ENCODE measurements at regions not wholly inside any gene's neighbourhood (a gene's known extent, or its start where the extent isn't known, plus 50 kb on each side); places are given as distances from the start of the nearest gene placed in this dataset.
"Not testable (repeated sequence)": the region's sequence is repeated elsewhere in the genome, so short reads cannot be mapped to it uniquely, and the experiment has no call there.

DNA sequence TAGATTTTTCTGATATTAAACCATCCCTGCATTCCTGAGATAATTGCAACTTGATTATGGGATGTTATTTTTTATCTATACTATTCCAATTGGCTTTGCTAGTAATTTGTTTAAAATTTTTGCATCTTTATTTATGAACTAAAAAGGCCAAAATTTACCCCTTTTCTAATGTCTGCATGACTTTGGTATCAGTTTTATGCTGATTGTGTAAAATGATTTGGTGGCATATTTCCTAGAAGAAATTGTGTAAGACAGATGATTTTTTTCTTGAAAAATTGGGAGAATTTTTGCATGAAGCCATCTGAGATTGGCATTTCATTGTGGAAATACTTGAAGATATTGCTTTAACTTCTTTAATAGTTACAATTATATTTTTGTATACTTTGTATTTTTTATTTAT lies 183.8 kb upstream of the TBL1XR1 start:
- Histone ChIP-seq H3K9me3 (ENCODE audit: control insufficient read depth in 1 of 2, low read length in 2 of 2) (no peaks in the 10 kb centered on the region), H3K36me3 (ENCODE audit: control insufficient read depth in 1 of 2, insufficient read depth in 2 of 2, low read length in 2 of 2) (no peaks in the 10 kb centered on the region), H3K27ac (ENCODE audit: low read depth, low read length) (no peak overlapping the region), H3K4me3 (ENCODE audit: low read depth in 1 of 2, low read length in 2 of 2) (no peak overlapping the region), H3K9ac (ENCODE audit: low read depth in 1 of 2, low read length in 2 of 2) (no peak overlapping the region), H3K4me1 (ENCODE audit: control insufficient read depth in 1 of 2, insufficient read depth in 2 of 2, low read length in 2 of 2) (no peaks in the 10 kb centered on the region), H3K27me3 (ENCODE audit: control insufficient read depth in 1 of 2, insufficient read depth in 2 of 2, low read length in 2 of 2) (no peaks in the 10 kb centered on the region)

DNA sequence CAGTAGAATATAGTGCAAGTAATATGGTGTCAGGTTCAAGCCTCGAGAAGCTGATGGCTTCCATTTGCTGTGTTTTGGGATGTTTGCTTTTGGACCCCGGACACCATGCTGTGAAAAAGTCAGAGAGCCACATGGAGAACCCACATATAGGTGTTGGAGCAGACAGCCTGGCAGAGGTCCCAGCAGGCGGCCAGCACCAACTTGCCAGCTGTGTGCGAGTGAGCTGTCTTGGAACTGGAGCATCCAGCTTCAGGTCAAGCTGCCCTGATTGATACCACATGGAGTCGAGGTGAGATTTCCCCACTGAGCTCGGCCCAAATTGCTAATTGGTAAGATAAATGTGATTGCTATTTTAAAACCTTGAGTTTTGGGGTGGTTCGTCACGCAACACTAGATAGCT lies 185.7 kb upstream of the TBL1XR1 start:
- no peak overlapping the region for H3K27ac ChIP-seq (ENCODE audit: low read depth, low read length)
- no peaks in the 10 kb centered on the region for H3K9me3 ChIP-seq (ENCODE audit: control insufficient read depth in 1 of 2, low read length in 2 of 2)
- no peak overlapping the region for H3K4me3 ChIP-seq (ENCODE audit: low read depth in 1 of 2, low read length in 2 of 2)
- no peaks in the 10 kb centered on the region for H3K27me3 ChIP-seq (ENCODE audit: control insufficient read depth in 1 of 2, insufficient read depth in 2 of 2, low read length in 2 of 2)
- H3K9ac ChIP-seq (ENCODE audit: low read depth in 1 of 2, low read length in 2 of 2), result no peak overlapping the region
- no peaks in the 10 kb centered on the region for H3K4me1 ChIP-seq (ENCODE audit: control insufficient read depth in 1 of 2, insufficient read depth in 2 of 2, low read length in 2 of 2)
- H3K36me3 ChIP-seq (ENCODE audit: control insufficient read depth in 1 of 2, insufficient read depth in 2 of 2, low read length in 2 of 2), result no peaks in the 10 kb centered on the region

DNA sequence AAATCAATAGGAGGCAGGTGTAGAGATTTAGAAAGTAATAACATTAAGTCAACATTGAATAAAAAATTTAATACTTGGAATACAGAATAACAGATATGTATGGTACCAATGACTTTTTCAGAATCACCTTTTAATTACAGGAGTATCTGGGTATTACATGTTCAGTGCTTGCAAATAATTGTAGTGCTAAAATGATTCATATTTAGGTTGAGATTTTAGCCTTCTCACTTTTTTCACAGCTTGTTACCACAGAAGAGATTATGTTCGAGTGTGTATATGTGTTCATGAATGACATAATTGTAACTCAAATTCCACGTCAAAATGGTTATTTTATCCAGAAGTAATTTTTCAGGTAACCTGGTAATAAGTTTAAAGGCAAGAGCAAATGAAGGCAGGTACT lies 187.9 kb upstream of the TBL1XR1 start:
- no peaks in the 10 kb centered on the region for H3K4me1 ChIP-seq (ENCODE audit: control insufficient read depth in 1 of 2, insufficient read depth in 2 of 2, low read length in 2 of 2)
- no peak overlapping the region for H3K9ac ChIP-seq (ENCODE audit: low read depth in 1 of 2, low read length in 2 of 2)
- no peaks in the 10 kb centered on the region for H3K36me3 ChIP-seq (ENCODE audit: control insufficient read depth in 1 of 2, insufficient read depth in 2 of 2, low read length in 2 of 2)
- H3K27me3 ChIP-seq (ENCODE audit: control insufficient read depth in 1 of 2, insufficient read depth in 2 of 2, low read length in 2 of 2), result no peaks in the 10 kb centered on the region
- no peak overlapping the region for H3K27ac ChIP-seq (ENCODE audit: low read depth, low read length)
- H3K4me3 ChIP-seq (ENCODE audit: low read depth in 1 of 2, low read length in 2 of 2), result no peak overlapping the region
- H3K9me3 ChIP-seq (ENCODE audit: control insufficient read depth in 1 of 2, low read length in 2 of 2), result no peaks in the 10 kb centered on the region

DNA sequence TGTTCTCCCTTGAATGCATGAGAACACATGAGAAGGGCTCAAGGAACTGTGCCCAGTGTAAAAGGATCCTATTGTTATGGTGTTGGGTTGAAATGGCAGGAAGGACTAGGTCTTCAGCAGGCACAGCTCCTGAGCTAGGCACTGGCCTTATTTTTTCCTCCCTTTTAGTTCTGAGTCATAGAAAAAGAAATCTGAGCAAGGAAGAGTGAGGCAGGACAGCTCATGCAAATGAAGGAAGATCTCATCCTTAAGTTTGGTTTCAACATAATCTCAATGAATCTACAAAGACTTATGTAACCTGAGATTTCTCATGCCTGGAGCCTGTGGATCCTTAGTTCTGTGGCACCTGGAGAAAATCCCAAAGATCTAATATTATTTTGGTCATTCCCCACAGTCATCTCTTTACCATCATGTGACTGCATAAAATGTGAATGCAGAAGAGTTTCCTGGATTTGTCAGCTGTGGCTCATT lies 188.6 kb upstream of the TBL1XR1 start:
- H3K27ac ChIP-seq (ENCODE audit: low read depth, low read length), result no peak overlapping the region
- H3K36me3 ChIP-seq (ENCODE audit: control insufficient read depth in 1 of 2, insufficient read depth in 2 of 2, low read length in 2 of 2), result no peaks in the 10 kb centered on the region
- H3K4me3 ChIP-seq (ENCODE audit: low read depth in 1 of 2, low read length in 2 of 2), result no peak overlapping the region
- no peaks in the 10 kb centered on the region for H3K27me3 ChIP-seq (ENCODE audit: control insufficient read depth in 1 of 2, insufficient read depth in 2 of 2, low read length in 2 of 2)
- no peaks in the 10 kb centered on the region for H3K9me3 ChIP-seq (ENCODE audit: control insufficient read depth in 1 of 2, low read length in 2 of 2)
- no peak overlapping the region for H3K9ac ChIP-seq (ENCODE audit: low read depth in 1 of 2, low read length in 2 of 2)
- no peaks in the 10 kb centered on the region for H3K4me1 ChIP-seq (ENCODE audit: control insufficient read depth in 1 of 2, insufficient read depth in 2 of 2, low read length in 2 of 2)

DNA sequence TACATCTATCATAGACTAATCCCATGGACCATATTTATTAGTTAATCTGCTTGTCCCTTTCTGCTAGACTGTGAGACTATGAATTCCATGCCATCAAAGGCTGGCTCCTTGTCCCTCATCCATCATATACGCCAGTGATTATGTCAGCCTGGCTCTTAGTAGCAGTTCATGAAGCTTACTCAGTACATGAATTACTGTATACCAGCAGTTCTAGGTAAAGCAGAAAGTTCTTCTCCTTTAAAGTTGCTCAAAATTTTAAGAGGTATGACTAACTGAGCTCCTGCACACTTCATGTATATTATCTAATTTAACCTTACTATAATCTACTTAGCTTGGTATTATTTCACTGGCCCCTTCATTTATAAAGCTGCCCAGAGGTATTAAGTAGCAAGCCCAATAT lies 190.9 kb upstream of the TBL1XR1 start:
- H3K27ac ChIP-seq (ENCODE audit: low read depth, low read length), result no peak overlapping the region
- no peaks in the 10 kb centered on the region for H3K4me1 ChIP-seq (ENCODE audit: control insufficient read depth in 1 of 2, insufficient read depth in 2 of 2, low read length in 2 of 2)
- no peaks in the 10 kb centered on the region for H3K9me3 ChIP-seq (ENCODE audit: control insufficient read depth in 1 of 2, low read length in 2 of 2)
- H3K27me3 ChIP-seq (ENCODE audit: control insufficient read depth in 1 of 2, insufficient read depth in 2 of 2, low read length in 2 of 2), result no peaks in the 10 kb centered on the region
- no peak overlapping the region for H3K9ac ChIP-seq (ENCODE audit: low read depth in 1 of 2, low read length in 2 of 2)
- no peaks in the 10 kb centered on the region for H3K36me3 ChIP-seq (ENCODE audit: control insufficient read depth in 1 of 2, insufficient read depth in 2 of 2, low read length in 2 of 2)
- no peak overlapping the region for H3K4me3 ChIP-seq (ENCODE audit: low read depth in 1 of 2, low read length in 2 of 2)

DNA sequence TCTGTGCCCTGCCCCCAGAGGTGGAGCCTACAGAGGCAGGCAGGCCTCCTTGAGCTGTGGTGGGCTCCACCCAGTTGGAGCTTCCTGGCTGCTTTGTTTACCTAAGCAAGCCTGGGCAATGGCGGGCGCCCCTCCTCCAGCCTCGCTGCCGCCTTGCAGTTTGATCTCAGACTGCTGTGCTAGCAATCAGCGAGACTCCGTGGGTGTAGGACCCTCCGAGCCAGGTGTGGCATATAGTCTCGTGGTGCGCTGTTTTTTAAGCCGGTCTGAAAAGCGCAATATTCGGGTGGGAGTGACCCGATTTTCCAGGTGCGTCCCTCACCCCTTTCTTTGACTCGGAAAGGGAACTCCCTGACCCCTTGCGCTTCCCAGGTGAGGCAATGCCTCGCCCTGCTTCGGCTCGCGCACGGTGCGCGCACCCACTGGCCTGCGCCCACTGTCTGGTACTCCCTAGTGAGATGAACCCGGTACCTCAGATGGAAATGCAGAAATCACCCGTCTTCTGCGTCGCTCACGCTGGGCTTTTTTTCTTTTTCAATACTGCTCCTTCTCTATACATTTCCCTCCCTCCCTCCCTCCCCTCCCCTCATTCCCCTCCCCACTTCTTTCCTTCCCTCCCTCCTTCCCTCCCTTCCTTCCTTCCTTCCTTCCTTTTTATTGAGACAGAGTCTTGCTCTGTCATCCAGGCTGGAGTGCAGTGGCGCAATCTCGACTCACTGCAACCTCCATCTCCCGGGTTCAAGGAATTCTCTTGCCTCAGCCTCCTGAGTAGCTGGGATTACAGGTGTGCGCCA lies 197.1 kb upstream of the TBL1XR1 start:
- not testable (repeated sequence) for H3K4me1 ChIP-seq (ENCODE audit: control insufficient read depth in 1 of 2, insufficient read depth in 2 of 2, low read length in 2 of 2); H3K9ac ChIP-seq (ENCODE audit: low read depth in 1 of 2, low read length in 2 of 2); H3K9me3 ChIP-seq (ENCODE audit: control insufficient read depth in 1 of 2, low read length in 2 of 2); H3K4me3 ChIP-seq (ENCODE audit: low read depth in 1 of 2, low read length in 2 of 2); H3K27ac ChIP-seq (ENCODE audit: low read depth, low read length); H3K36me3 ChIP-seq (ENCODE audit: control insufficient read depth in 1 of 2, insufficient read depth in 2 of 2, low read length in 2 of 2); H3K27me3 ChIP-seq (ENCODE audit: control insufficient read depth in 1 of 2, insufficient read depth in 2 of 2, low read length in 2 of 2)

DNA sequence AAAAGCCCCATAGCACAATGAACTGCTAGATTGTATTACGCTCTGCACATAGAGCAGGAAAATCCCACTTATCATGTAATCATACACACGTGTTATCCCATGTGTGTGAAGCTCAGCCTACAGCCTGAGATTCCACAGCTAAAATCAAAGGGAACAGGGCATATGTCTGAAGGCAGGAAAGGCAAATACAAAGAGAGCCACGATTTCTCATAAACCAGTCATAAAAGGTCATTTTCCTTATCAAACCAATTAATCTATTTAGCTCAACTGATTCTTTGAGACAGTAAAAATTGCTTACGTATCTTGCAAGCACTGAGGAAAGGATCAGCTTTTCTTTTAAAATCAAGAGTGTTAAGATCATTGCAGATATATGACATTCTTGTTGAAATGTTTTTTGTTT lies 199.5 kb upstream of the TBL1XR1 start:
- H3K4me3 ChIP-seq (ENCODE audit: low read depth in 1 of 2, low read length in 2 of 2), result no peak overlapping the region
- H3K9me3 ChIP-seq (ENCODE audit: control insufficient read depth in 1 of 2, low read length in 2 of 2), result no peaks in the 10 kb centered on the region
- H3K27ac ChIP-seq (ENCODE audit: low read depth, low read length), result no peak overlapping the region
- no peaks in the 10 kb centered on the region for H3K36me3 ChIP-seq (ENCODE audit: control insufficient read depth in 1 of 2, insufficient read depth in 2 of 2, low read length in 2 of 2)
- no peak overlapping the region for H3K9ac ChIP-seq (ENCODE audit: low read depth in 1 of 2, low read length in 2 of 2)
- H3K4me1 ChIP-seq (ENCODE audit: control insufficient read depth in 1 of 2, insufficient read depth in 2 of 2, low read length in 2 of 2), result peaks cover 0 to 4% of the 10 kb centered on the region in 2 donors
- H3K27me3 ChIP-seq (ENCODE audit: control insufficient read depth in 1 of 2, insufficient read depth in 2 of 2, low read length in 2 of 2), result no peaks in the 10 kb centered on the region

DNA sequence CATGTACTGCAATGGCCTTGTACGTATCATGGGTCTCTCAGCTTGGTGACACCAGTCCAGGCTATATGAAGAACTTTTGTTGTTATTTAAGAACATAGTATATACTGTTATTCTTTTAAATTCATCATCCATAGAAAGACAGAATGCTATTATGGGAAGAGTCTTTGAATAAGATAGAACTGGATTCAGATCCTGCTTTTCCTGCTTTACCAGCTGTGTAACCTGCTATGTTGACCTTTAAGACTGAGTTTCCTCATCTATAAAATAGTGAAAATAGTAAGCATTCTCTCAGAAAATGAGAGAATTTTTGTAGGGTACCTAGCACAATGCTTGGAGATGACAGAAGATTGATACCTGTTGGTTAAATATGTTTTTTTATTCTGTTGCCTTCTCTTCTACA lies 204.1 kb upstream of the TBL1XR1 start:
- H3K4me1 ChIP-seq (ENCODE audit: control insufficient read depth in 1 of 2, insufficient read depth in 2 of 2, low read length in 2 of 2), result peaks cover 0 to 4% of the 10 kb centered on the region in 2 donors
- no peaks in the 10 kb centered on the region for H3K27me3 ChIP-seq (ENCODE audit: control insufficient read depth in 1 of 2, insufficient read depth in 2 of 2, low read length in 2 of 2)
- H3K36me3 ChIP-seq (ENCODE audit: control insufficient read depth in 1 of 2, insufficient read depth in 2 of 2, low read length in 2 of 2), result no peaks in the 10 kb centered on the region
- H3K27ac ChIP-seq (ENCODE audit: low read depth, low read length), result no peak overlapping the region
- H3K9me3 ChIP-seq (ENCODE audit: control insufficient read depth in 1 of 2, low read length in 2 of 2), result no peaks in the 10 kb centered on the region
- no peak overlapping the region for H3K4me3 ChIP-seq (ENCODE audit: low read depth in 1 of 2, low read length in 2 of 2)
- H3K9ac ChIP-seq (ENCODE audit: low read depth in 1 of 2, low read length in 2 of 2), result no peak overlapping the region

DNA sequence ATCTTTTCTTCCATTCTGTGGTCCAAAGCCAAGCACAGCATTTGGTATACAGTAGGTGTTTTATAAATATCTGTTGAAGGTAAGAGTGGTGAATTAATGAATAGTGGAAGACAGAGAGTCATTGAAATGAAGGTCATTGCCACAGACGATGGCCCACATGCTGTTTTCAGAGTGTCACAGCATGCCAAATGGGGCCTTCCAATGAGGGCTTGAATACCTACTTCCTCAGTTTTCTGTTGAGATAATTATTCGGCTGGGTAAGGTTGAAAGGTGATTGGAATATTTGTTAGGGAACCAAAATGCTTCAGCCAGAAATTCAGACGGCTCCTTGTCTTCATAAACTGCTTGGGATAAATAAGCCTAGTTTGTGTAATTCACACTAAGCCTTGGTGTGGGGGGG lies 205.3 kb upstream of the TBL1XR1 start:
- Histone ChIP-seq H3K27ac (ENCODE audit: low read depth, low read length) (no peak overlapping the region), H3K9me3 (ENCODE audit: control insufficient read depth in 1 of 2, low read length in 2 of 2) (no peaks in the 10 kb centered on the region)

DNA sequence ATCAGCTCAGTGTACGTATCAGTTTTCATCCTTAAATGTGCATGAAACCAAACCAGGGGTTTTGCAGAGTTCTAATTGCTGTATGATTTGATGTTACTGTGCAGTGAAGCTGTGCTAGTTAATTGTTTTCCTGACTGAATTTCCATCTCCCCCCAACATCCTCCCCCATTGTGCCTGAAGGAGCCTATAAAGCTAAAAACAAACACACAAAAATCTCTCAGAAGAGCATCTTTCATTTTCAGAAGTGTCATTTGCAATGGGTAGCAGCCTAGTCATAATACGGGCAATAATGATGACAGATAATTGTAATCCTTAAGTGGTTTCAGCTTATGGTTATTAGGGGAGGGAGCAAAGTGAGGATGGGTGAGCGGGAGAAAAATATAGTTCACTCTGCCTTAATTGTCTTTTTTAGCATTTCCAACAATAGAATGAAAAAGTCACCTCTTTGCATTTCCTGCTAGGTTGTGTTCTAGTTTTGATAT lies 207.9 kb upstream of the TBL1XR1 start:
- no peaks in the 10 kb centered on the region for H3K36me3 ChIP-seq (ENCODE audit: control insufficient read depth in 1 of 2, insufficient read depth in 2 of 2, low read length in 2 of 2)
- no peak overlapping the region for H3K4me3 ChIP-seq (ENCODE audit: low read depth in 1 of 2, low read length in 2 of 2)
- H3K9me3 ChIP-seq (ENCODE audit: control insufficient read depth in 1 of 2, low read length in 2 of 2), result no peaks in the 10 kb centered on the region
- no peaks in the 10 kb centered on the region for H3K27me3 ChIP-seq (ENCODE audit: control insufficient read depth in 1 of 2, insufficient read depth in 2 of 2, low read length in 2 of 2)
- H3K4me1 ChIP-seq (ENCODE audit: control insufficient read depth in 1 of 2, insufficient read depth in 2 of 2, low read length in 2 of 2), result no peaks in the 10 kb centered on the region
- no peak overlapping the region for H3K9ac ChIP-seq (ENCODE audit: low read depth in 1 of 2, low read length in 2 of 2)
- H3K27ac ChIP-seq (ENCODE audit: low read depth, low read length), result no peak overlapping the region

More for the DNA sequence above, 205.3 kb upstream of the TBL1XR1 start:
- no peaks in the 10 kb centered on the region for H3K27me3 ChIP-seq (ENCODE audit: control insufficient read depth in 1 of 2, insufficient read depth in 2 of 2, low read length in 2 of 2)
- no peak overlapping the region for H3K4me3 ChIP-seq (ENCODE audit: low read depth in 1 of 2, low read length in 2 of 2)
- no peaks in the 10 kb centered on the region for H3K4me1 ChIP-seq (ENCODE audit: control insufficient read depth in 1 of 2, insufficient read depth in 2 of 2, low read length in 2 of 2)
- no peaks in the 10 kb centered on the region for H3K36me3 ChIP-seq (ENCODE audit: control insufficient read depth in 1 of 2, insufficient read depth in 2 of 2, low read length in 2 of 2)
- no peak overlapping the region for H3K9ac ChIP-seq (ENCODE audit: low read depth in 1 of 2, low read length in 2 of 2)

Measured in duodenal mucosa (tissue), 2 donors.